MCF 10A (cell line): ENCODE measurements at regions not wholly inside any gene's neighbourhood (a gene's known extent, or its start where the extent isn't known, plus 50 kb on each side); places are given as distances from the start of the nearest gene placed in this dataset.

Experiments used
- BruUV-seq: library from RNA; stranded (reverse); fragments of 400-500 nt; replicated peaks from 2 replicates; lab custom pipeline; 2021; lab: Mats Ljungman, UMichigan
- CTCF ChIA-PET: fragments of 300-600 bp; sonication (Branson Sonifier 250); formaldehyde crosslinking; extraction: SDS; loops from one replicate; lab custom pipeline; 2021; ENCODE audit warnings: antibody characterized with exemption, inconsistent platforms; lab: Yijun Ruan, JAX
- POLR2A ChIA-PET: fragments of 300-600, 350-650 bp; sonication (Branson Sonifier 250); formaldehyde crosslinking; extraction: SDS; loops from one replicate; lab custom pipeline; 2020; ENCODE audit warnings: antibody characterized with exemption, inconsistent platforms; lab: Yijun Ruan, JAX
- DNase-seq: peaks from one replicate; pipeline ENCODE4 v3.0.0-alpha.2; 2018; ENCODE audit not compliant: unreplicated experiment
- H3K27ac Mint-ChIP-seq: one replicate; pipeline ENCODE4 v1.8.0; 2022; ENCODE audit warnings: mild to moderate bottlenecking, low read depth, mixed read lengths; ENCODE audit not compliant: unreplicated experiment
- H3K27me3 Mint-ChIP-seq: one replicate; pipeline ENCODE4 v1.8.0; 2022; ENCODE audit warnings: mixed read lengths; ENCODE audit not compliant: insufficient read depth, unreplicated experiment
- H3K36me3 Mint-ChIP-seq: one replicate; pipeline ENCODE4 v1.8.0; 2022; ENCODE audit warnings: mild to moderate bottlenecking, moderate library complexity, mixed read lengths; ENCODE audit not compliant: insufficient read depth, unreplicated experiment
- H3K4me1 Mint-ChIP-seq: one replicate; pipeline ENCODE4 v1.8.0; 2022; ENCODE audit warnings: mixed read lengths; ENCODE audit not compliant: insufficient read depth, unreplicated experiment
- H3K4me3 Mint-ChIP-seq: one replicate; pipeline ENCODE4 v1.8.0; 2022; ENCODE audit warnings: mild to moderate bottlenecking, moderate library complexity, mixed read lengths; ENCODE audit not compliant: unreplicated experiment
- H3K9me3 Mint-ChIP-seq: one replicate; pipeline ENCODE4 v1.8.0; 2022; ENCODE audit warnings: mixed read lengths; ENCODE audit not compliant: unreplicated experiment
- CTCF ChIP-seq: fragments of 200-600 bp; IDR thresholded peaks from one replicate; pipeline ENCODE4 v1.8.0; 2022; ENCODE audit warnings: antibody characterized with exemption, mild to moderate bottlenecking; ENCODE audit not compliant: unreplicated experiment
- intact Hi-C: fragments of 100-400 bp; cut with micrococcal nuclease; formaldehyde crosslinking; loops from 2 replicates; pipeline ENCODE4 v1.14.1; 2022

- no peaks in the 10 kb centered on the region for H3K9me3 Mint-ChIP-seq
Measured at GRCh38 chr14:42407153-42407552, 800.5 kb downstream of the LRFN5 start.

GRCh38 chr14:42391146-42391834 lies 784.6 kb downstream of the LRFN5 start:
- POLR2A ChIA-PET: no interaction called here
- CTCF ChIA-PET: interaction anchor here (0.6 kb wide), 1 partner anchor 10 kb away, joined by 3 read pairs; no protein-coding TSS in a partner anchor
- BruUV-seq: no TSS peak
- intact Hi-C loops: no loop called here
- DNase-seq: no peak
- no peaks in the 10 kb centered on the region for H3K27me3 Mint-ChIP-seq
- H3K9me3 Mint-ChIP-seq: no peaks in the 10 kb centered on the region
- no peak for TF ChIP-seq CTCF
- no peak overlapping the region for H3K27ac Mint-ChIP-seq
- no peaks in the 10 kb centered on the region for H3K4me1 Mint-ChIP-seq
- H3K36me3 Mint-ChIP-seq: no peaks in the 10 kb centered on the region
- no peak overlapping the region for H3K4me3 Mint-ChIP-seq

More at GRCh38 chr14:42407153-42407552, 800.5 kb downstream of the LRFN5 start:
- H3K4me3 Mint-ChIP-seq: no peak overlapping the region
- ChIA-PET POLR2A (no interaction called here), CTCF (no interaction called here)
- no peaks in the 10 kb centered on the region for H3K36me3 Mint-ChIP-seq
- no TSS peak for BruUV-seq
- no peaks in the 10 kb centered on the region for H3K27me3 Mint-ChIP-seq
- no peak for DNase-seq
- no peak overlapping the region for H3K27ac Mint-ChIP-seq
- TF ChIP-seq CTCF: no peak
- H3K4me1 Mint-ChIP-seq: no peaks in the 10 kb centered on the region
- intact Hi-C loops: no loop called here

GRCh38 chr14:42378880-42379279 lies 772.2 kb downstream of the LRFN5 start:
- intact Hi-C loops: no loop called here
- Mint-ChIP-seq H3K9me3 (no peaks in the 10 kb centered on the region), H3K4me1 (no peaks in the 10 kb centered on the region), H3K4me3 (no peak overlapping the region), H3K27me3 (no peaks in the 10 kb centered on the region), H3K36me3 (no peaks in the 10 kb centered on the region), H3K27ac (no peak overlapping the region)
- DNase-seq: no peak
- no TSS peak for BruUV-seq
- ChIA-PET POLR2A (no interaction called here), CTCF (no interaction called here)
- no peak for TF ChIP-seq CTCF

- POLR2A ChIA-PET: no interaction called here
- CTCF ChIA-PET: no interaction called here
- no peak for DNase-seq
- Mint-ChIP-seq H3K4me1 (no peaks in the 10 kb centered on the region), H3K9me3 (no peaks in the 10 kb centered on the region), H3K36me3 (no peaks in the 10 kb centered on the region), H3K27me3 (no peaks in the 10 kb centered on the region), H3K4me3 (no peak overlapping the region), H3K27ac (no peak overlapping the region)
- BruUV-seq: no TSS peak
- intact Hi-C loops: no loop called here
- no peak for TF ChIP-seq CTCF
Measured at GRCh38 chr14:42378274-42378673, 771.6 kb downstream of the LRFN5 start.
